CD4-positive, alpha-beta T cell treated with Interleukin-1 beta for 1 hour (primary cell): ENCODE measurements at regions not wholly inside any gene's neighbourhood (a gene's known extent, or its start where the extent isn't known, plus 50 kb on each side); places are given as distances from the start of the nearest gene placed in this dataset.

Experiments used
- DNase-seq, 2 donors: peaks; one replicate each; pipeline ENCODE4 v3.0.0-alpha.2; 2020 to 2022

DNA sequence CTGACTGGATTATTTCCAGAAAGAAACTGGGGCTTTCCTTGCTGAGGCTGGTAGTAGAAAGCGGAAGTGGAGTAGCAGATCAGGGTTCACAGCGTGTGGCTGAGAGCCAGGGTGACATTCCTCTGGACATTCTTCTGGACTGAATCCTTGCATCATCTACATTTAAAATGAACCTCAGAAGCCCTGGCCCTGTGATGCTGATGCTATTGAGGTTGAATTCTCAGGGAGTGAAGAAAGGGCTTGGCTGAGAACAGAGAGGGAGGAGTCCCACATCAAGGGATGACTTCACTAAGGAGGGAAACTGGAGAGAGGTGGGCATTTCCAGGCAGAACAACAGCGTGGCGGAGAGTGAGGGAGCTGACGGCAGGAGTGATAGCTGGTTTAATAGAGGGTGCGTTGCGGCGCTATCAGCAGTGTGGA lies 102.3 kb upstream of the LMO4 start:
- peak in 1 of 2 donors; percentile 11 for DNase-seq

DNA sequence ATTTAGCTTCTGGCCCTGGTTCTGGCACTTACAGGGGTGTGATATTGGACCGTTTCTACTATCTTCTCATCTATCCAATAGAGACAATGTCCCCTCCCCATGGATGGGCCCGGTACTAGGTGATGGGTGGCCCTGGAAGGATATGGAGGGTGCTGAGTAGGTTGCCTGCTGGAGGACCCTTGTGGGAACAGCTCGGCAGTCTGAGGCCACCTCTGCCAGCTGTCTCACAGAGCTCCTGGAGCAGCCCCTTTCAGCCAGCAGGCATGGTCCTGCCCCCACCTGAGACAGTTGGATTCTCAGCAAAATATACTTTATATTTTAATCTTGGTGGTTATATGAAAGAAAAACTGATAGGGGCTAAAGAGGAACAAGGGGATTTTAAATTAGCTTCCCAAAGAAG lies 101.0 kb upstream of the LMO4 start:
- no peak for DNase-seq

DNA sequence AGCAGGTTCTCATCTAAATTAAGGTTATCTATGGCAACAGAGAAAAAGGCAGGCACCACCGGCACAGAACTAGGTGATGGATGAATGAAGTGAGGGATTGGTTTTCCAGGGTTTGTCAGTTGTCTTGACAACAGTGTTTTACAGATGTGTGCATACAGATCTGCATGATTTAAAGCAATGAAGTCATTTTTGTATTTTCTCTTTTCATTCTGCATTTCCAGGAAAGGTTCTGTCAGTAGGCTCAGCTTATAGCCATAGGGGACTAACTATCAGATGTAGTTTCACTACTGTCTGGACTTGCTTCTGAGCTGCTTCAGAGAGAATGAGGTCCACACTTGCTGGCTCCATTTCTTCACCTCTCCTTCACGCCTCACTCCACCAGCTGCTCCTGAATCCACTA lies 98.2 kb upstream of the LMO4 start:
- no peak for DNase-seq

DNA sequence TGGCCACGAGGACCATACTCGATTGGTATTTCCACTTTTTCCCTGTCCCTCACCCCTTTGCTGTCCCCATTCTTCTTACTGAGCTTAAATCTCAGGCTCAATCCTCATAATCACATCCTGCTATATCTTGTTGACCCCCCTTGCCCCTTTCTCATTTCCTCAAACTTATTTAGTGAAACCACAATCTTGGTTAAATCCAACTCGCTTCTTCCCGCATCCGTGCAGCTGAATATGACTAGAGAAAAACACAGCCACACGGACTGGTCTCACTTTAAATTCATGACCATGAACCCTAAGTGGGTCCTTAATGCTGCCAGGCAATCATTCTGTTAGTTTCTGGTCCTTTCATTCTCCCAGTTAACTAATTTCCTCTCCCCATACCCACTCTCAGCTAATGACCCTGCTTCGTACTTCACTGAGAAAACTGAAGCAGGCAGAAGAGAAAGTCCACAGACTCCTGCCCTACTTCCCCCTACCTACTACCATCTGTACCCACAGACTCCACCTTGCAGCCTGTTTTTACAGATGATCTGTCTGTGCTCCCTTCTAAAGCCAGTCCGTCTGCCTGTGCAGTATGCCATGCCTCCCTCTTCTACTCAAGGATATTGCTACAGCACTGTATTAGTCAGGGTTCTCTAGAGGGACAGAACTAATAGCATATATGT lies 96.8 kb upstream of the LMO4 start:
- no peak for DNase-seq

DNA sequence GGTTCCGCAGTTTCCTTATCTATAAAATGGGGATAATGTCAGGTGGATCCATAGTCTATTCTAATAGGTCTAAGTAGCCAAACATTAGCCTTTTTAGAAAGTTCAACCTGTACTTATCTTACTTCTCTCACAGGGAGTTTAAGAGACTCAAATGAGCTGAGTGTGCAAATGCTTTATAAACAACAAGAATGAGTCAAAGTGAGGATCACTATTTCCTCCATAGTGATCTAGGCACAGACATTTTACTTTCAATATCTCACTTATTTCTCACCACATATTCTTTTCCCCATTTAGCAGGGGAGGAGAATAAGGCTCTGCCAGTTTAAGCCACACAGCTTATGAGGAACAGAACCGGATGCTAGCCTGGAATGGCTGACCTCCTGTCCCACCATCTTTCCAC lies 92.1 kb upstream of the LMO4 start:
- no peak for DNase-seq

DNA sequence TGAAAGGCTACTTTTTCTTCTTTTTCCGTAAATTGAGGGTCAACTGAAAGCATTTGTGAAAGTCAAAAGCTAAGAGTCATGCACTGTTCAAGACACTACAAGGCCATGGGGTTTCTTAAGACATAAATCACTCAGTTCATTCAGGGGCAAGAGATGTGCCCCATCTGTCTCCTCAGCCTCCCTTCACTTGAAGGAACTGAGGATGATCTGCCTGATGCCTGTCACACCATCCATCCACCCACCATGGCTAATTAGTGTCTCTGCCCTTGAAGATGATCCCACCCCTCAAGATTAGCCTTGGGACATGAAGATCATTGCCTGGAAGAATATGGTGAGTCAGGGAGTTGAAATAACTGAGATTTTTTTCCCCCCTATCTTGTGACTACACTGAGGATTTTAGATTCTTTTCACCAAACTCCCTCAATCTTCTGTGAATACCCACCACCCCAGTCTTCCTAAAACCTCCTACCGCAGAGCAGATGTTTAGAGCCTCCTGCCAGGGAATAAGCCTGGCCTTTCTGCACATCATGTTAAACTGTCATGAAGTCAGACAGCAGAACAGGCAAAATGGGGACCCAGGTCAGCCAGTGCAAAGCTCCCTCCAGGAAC lies 88.6 kb upstream of the LMO4 start:
- DNase-seq: no peak

DNA sequence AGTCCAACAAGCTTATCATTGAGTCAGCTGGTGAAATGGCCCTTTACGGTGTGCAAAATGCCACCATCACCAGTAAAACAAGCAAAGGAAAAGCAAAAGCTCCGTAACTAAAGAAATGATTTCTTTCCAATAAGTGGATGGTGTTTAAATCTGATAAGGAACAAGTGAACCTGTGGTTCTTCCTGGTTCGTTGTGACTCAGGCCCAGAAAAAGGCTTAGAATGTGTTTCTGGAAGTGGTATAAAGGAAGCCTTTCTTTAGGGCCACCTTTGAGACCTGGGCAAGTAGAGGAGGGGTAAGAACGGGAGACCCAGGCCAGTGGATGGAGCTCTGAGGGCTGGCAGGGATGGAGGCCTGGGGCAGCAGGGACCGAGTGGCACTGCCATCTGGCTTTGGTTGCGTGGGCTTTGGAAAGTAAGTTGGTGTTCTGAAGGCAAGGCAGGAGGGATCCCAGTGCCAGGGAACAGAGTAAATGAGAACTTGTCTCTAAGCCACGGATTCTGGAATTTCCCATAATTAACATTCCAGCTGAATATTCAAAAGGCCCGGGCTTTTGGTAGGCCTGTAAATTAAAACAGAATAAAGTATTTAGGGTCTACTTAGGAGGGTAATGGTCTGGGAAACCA lies 87.9 kb upstream of the LMO4 start:
- DNase-seq: no peak

DNA sequence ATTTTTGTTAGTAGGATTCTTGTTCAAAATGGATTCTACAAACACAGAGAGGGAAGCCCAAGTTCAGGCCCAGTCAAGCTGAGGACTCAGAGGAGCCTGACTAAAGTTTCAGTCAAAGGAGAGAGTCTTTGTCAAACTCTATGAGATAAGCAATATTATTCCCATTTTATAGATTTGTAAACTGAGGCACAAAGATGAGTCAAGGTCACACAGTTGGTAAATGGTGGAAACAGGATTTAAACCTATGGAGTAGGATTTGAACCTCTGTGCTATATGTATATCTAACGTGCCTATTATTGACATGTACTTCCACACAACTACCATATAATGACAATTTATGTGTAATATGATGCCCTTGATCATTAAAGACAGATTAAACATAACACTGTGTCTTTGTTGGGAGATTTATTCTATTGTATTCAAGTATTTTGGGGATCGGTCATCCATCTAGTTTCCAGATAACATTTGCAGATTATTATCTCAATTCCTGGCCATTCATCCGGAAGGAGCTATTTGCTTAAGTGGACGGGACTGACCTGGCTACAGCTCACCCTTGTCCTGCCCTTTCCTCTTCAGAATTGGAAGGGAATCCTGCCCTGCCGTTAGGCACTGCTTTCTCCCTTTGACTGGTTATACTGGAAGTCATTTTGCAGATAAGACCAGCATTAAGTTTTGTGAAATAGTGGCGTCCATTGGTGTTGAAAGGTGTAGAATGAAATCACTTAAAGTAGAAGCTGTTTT lies 86.1 kb upstream of the LMO4 start:
- DNase-seq: no peak

DNA sequence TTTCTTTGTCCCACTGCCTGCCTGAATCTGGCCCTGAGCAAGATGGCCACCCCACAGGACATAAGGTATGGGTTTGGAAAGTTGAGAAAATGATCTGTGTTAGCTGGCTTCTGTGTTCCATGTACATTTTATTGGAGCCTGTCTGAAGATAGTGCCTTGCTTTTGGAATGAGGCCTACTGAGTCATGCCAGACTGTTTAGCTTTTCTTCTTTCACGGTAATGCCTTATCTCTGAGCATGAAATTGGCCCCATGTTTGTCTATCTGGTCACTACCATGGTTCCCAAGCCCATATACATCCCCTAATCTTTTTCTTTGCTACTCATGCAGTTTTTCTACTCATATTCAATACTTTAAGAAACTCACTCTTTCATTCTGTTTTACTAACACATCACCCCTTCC lies 85.1 kb upstream of the LMO4 start:
- no peak for DNase-seq

DNA sequence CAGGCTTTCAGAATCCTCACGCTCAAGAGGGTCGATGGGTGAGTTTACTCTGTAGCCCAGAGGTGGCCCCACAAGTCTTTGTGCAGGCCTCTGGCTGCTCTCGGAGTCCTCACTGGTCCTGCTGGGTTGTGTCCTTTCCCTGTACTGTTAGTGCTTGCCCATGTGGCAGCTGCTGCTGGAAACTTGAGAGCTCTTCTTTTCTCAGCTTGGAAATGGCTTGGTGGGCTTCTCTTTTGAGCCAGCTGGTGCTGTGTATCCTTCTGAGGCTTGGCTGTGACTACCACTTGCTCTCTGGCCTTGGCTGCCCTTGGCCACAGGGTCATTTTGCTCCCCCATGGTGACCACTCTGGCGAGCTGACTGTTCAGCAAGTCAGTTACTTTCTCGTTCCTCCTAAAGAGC lies 82.2 kb upstream of the LMO4 start:
- no peak for DNase-seq

DNA sequence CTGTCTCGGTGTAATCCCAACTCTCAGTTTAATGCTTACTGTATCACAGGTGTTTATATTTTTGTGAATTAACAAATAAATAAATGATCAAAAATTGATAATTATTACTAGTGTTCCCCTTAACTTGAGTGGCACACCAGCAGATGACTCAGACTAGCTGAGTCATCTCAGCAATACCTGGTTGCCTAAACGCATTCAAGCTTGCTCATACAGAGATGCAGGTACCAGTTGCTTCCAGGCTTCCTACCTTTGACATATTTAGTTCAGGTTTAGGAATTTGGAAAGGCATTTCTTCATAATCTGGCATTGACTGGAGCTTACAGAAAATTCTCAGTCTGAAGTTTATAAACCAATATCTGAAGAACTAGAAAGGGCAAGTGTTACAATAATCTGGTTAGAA lies 78.9 kb upstream of the LMO4 start:
- DNase-seq: no peak

DNA sequence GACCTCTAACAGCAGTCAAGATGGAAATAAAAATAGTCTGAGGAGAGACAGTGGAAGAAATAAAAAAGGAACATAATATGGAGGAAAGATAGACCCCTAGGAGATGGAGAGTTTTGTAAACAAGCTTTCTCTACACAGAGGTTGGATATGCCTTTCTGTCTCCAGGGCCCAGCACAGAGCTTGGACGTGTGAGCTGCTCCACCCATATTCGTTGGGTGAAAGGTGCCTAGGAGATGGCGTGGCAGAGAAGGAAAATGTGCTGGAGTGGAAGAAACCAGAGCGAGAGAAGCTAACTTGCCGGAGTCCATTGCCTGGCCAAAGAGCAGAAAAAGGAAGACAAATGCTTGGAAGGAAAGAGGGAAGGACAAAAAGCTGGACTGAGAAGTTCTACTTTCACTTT lies 78.3 kb upstream of the LMO4 start:
- DNase-seq: no peak

DNA sequence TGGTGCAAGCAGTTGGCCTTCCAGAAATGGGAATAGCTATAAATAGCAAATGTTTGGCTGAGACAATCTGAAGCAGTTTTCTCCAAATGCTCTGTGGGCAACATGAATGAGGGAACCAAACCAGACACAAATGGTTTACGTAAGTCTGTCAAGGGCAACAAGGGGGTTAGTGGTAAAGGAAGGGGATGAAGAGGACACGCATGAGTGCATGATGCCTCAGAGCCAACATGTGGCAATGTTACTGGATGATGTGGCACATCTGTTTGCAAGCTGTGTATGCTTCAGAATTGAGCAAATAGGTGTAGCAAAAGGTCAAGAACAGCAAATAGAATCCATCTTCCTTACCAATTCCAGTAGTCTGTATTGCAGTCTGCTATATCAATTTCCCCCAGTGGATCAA lies 76.3 kb upstream of the LMO4 start:
- no peak for DNase-seq

DNA sequence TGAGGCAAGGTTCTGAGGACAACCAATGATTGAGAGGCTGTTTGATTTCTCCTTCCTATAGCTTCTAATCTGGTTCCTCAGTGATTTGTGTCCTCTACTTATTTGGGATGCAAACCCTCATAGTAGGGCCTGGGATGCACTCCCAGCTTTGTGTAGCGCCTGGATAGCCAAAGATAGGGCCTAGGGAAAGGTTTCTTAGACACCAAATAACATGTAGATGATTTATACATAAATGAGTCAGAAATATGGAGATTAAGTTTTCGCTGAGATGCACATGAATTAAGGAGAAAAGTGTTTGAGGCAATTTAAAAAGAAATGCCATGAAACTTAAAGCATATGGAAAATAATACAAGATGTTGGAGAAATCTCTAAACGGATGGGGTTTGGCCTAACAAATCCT lies 66.0 kb upstream of the LMO4 start:
- no peak for DNase-seq

DNA sequence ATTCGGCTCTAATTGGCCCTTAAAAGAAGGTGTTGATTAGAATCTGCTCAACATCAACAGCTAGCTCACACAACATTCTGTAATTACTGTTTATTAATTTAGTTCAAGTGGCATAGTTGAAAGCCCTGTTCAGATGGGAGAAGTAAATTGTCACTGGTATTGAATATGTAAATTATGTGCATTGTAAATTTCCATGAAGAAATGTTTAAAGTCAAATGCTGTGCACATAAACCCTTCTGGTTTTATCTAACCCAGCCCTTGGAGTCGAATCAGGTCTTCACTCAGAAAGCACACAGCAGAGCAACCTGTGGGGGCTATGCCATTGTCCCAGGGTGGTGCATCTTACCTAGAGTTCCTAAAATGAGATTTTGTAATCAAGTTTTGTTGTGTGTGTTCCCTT lies 65.4 kb upstream of the LMO4 start:
- no peak for DNase-seq

DNA sequence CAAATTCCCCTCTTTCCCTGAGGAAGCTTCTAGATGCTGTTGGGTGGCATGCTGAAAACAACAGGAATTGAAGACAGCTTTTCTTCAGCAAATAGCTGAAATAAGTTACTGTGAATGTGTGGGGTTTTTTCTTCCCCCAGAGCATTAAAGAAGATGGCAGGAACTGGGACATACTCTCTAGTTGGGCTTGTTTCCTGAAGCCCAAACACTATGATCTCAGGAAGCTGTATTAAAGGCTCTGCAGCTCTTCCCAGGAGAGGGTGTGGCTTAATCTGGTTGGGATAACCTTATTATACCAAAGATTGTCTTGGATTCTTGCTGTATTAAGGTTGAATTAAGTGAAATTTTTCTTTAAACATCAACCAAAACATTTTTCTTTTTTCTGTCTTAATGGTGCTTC lies 64.9 kb upstream of the LMO4 start:
- no peak for DNase-seq

DNA sequence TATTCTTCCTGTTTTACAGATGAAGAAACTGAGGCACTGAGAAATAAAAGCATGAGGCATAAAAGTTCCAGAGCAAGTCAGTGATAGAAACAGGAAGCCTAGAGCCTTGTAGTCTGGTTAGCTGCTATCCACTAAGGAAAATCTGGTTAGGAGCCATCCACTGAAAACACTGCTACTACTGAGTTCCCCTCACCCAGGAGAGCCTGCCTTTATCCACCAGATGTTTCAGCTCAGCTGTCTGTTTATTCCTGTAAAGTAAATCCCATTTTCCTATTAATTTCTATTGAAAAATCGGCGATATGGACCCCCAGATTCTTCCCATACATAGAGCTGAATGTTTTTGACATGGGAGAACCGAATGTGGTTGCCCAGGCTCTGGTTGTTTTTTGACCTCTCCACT lies 63.7 kb upstream of the LMO4 start:
- DNase-seq: no peak

DNA sequence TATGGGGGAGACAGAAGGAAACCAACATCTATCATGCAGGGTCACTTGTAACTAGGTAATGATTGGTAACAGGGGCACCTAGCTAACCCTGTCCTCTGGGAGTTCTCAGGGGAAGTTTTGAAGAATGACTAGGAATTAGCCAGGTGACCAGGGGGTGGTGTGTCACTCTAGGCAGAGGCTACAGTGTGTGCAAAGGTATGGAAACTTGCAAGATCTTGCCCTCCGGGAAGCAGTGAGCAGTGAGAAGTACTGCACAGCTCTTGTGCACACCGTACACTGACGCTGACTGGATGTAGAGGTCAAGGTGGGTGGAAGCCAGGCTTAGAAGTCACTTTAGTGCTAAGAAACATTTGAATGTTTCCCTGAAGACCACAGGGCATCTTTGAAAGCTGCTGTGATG lies 62.9 kb upstream of the LMO4 start:
- no peak for DNase-seq

DNA sequence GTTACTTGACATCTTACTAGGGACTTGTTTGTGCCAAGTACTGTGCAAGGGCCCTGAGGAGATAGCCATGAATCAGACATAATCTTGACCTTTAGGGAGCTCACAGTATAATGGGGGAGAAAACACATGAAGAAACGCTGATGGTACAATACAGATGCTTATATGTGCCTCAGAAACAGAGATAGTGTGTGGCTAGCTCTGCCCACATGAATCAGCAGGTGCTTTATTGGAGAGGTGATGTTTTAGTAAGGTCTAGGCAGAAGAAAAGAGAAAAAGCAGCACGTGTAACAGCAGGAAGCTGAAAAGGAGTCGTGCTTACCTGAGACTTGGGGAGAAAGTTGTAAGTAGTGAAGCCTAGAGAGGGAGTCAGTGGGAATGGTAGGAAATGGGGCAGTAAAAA lies 60.6 kb upstream of the LMO4 start:
- no peak for DNase-seq

DNA sequence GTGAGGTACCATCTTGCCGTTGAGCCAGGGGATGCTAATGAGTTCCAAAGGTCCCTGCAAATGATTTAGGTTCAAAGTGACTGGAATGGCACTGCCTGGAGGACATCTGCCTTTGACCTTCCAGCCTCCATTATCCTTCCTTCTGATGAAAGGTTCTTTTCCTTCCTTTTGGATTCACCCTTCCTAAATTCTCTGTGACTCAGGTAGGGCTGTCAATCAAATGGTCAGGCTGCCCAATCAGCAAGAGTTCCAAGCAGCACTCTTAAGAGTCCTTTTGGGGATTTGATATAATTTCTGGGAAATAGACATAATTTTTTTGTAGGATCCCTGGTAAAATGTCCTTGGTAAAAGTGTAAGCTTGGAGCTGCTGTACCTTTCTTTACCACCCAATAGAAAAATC lies 58.8 kb upstream of the LMO4 start:
- no peak for DNase-seq

DNA sequence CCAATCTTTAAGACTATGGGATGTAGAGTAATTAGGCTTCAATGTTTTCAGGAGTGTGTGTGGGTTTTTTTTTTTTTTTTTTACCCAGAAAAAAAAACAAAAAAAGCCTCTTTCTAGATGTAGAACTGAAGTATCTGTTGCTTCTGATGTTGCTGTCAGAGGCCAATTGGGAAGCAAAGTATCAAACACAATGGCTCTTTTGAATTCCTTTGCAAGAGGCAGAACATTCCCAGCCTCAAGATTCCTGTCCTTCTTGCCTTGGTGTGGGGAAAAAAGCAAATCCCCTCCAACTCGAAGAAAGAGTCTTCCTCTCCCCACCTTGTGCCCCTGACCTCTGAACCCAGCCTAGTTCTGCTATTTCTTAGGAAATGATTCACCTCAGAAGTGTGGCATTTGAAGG lies 55.4 kb upstream of the LMO4 start:
- no peak for DNase-seq

DNA sequence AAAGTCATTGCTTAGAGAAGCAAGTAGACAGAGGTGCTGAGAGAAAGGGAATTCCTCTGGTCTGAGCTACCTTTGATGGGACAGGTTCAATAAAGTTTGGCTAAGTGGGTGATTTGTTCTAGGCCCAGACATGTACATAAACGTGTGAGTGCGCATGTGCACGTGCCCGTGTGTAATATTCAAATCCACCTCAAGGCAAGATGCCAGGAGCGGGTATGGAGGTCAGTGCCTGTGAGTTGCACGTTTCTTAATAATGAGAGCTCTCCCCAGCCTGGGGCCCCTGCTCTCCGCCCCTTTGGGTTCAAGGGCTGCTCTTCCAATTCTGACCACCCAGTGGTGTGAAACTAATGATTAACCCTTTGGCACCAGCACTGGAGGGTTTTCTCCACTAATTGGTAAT lies 53.8 kb upstream of the LMO4 start:
- DNase-seq: no peak

DNA sequence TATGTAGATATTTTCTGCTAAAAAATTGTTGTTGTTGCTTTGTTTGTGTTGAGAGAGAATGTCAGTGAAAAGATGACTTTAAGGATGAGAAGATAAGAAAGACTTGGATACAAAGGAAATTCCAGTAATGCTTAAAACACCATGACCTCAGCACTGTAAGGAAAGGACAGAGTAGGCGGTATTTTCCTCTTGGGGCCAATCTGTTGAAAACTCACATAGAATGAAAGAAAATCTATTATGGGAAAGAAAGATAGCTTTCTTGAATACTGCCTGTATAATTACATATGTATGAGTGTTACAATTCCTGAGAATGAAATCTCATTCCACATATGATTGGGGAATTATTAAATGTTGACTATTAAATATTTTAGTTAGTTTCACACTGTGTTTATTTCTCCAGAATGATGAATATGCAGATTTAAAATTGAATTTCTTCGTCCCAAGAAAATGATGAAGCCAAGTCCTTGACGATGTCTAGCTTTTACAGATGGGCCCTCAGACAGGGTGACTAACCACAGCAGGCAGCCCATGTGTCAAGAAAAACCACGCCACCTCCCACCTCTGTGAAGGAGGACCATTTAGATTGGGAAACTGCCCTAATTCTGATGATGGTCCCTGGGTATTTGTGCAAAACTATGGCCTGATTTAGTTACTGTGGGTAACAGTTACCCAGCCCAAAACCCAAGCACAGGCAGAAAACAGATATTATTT lies 49.7 kb upstream of the LMO4 start:
- DNase-seq: no peak
